ENCODE measurements at regions not wholly inside any gene's neighbourhood (a gene's known extent, or its start where the extent isn't known, plus 50 kb on each side); places are given as distances from the start of the nearest gene placed in this dataset.
A peak's percentile ranks its signal among the peaks of the same experiment; 100 is the strongest.

GRCh38 chr10:111435871-111436270 is 359.0 kb downstream of the ADRA2A start:
- no peak overlapping the region for H3K4me3 ChIP-seq
- H3K9me3 ChIP-seq = no peaks in the 10 kb centered on the region
- DNase-seq = no peak
- H3K27me3 ChIP-seq = no peaks in the 10 kb centered on the region
- H3K36me3 ChIP-seq = no peaks in the 10 kb centered on the region

- Histone ChIP-seq H3K9me3 (no peaks in the 10 kb centered on the region), H3K36me3 (no peaks in the 10 kb centered on the region), H3K4me3 (no peak overlapping the region), H3K27me3 (no peaks in the 10 kb centered on the region)
- no peak for DNase-seq
Measured at GRCh38 chr10:111439034-111439842, 362.4 kb downstream of the ADRA2A start.

- no peaks in the 10 kb centered on the region for H3K36me3 ChIP-seq
- H3K4me3 ChIP-seq = no peak overlapping the region
Measured at GRCh38 chr10:111440501-111440900, 363.7 kb downstream of the ADRA2A start.

GRCh38 chr10:111445667-111446066 is 368.8 kb downstream of the ADRA2A start:
- Histone ChIP-seq H3K4me3 (no peak overlapping the region), H3K9me3 (no peaks in the 10 kb centered on the region), H3K27me3 (no peaks in the 10 kb centered on the region), H3K36me3 (no peaks in the 10 kb centered on the region)
- no peak for DNase-seq

More at GRCh38 chr10:111440501-111440900, 363.7 kb downstream of the ADRA2A start:
- Histone ChIP-seq H3K27me3 (no peaks in the 10 kb centered on the region), H3K9me3 (no peaks in the 10 kb centered on the region)
- DNase-seq = no peak

- H3K9me3 ChIP-seq = no peaks in the 10 kb centered on the region
- no peak for DNase-seq
Measured at GRCh38 chr10:111446966-111447365, 370.1 kb downstream of the ADRA2A start.

GRCh38 chr10:111452153-111452552 is 375.3 kb downstream of the ADRA2A start:
- Histone ChIP-seq H3K36me3 (no peaks in the 10 kb centered on the region), H3K4me3 (no peak overlapping the region), H3K9me3 (no peaks in the 10 kb centered on the region), H3K27me3 (no peaks in the 10 kb centered on the region)
- DNase-seq = no peak

More at GRCh38 chr10:111446966-111447365, 370.1 kb downstream of the ADRA2A start:
- Histone ChIP-seq H3K27me3 (no peaks in the 10 kb centered on the region), H3K4me3 (no peak overlapping the region), H3K36me3 (no peaks in the 10 kb centered on the region)

- H3K4me3 ChIP-seq = no peak overlapping the region
- no peaks in the 10 kb centered on the region for H3K36me3 ChIP-seq
- no peaks in the 10 kb centered on the region for H3K9me3 ChIP-seq
- no peaks in the 10 kb centered on the region for H3K27me3 ChIP-seq
- no peak for DNase-seq
Measured at GRCh38 chr10:111455776-111456426, 379.1 kb downstream of the ADRA2A start.

- Histone ChIP-seq H3K4me3 (no peak overlapping the region), H3K36me3 (no peaks in the 10 kb centered on the region), H3K27me3 (no peaks in the 10 kb centered on the region), H3K9me3 (no peaks in the 10 kb centered on the region)
- no peak for DNase-seq
Measured at GRCh38 chr10:111458256-111458655, 381.4 kb downstream of the ADRA2A start.

- no peaks in the 10 kb centered on the region for H3K9me3 ChIP-seq
- DNase-seq = no peak
- H3K36me3 ChIP-seq = no peaks in the 10 kb centered on the region
- no peak overlapping the region for H3K4me3 ChIP-seq
- no peaks in the 10 kb centered on the region for H3K27me3 ChIP-seq
Measured at GRCh38 chr10:111459967-111460366, 383.1 kb downstream of the ADRA2A start.

- H3K9me3 ChIP-seq = no peaks in the 10 kb centered on the region
- no peak overlapping the region for H3K4me3 ChIP-seq
- no peak for DNase-seq
- H3K36me3 ChIP-seq = no peaks in the 10 kb centered on the region
- H3K27me3 ChIP-seq = no peaks in the 10 kb centered on the region
Measured at GRCh38 chr10:111472445-111472844, 395.6 kb downstream of the ADRA2A start.

GRCh38 chr10:111473361-111473760 is 396.5 kb downstream of the ADRA2A start:
- Histone ChIP-seq H3K36me3 (no peaks in the 10 kb centered on the region), H3K27me3 (no peaks in the 10 kb centered on the region), H3K4me3 (no peak overlapping the region), H3K9me3 (no peaks in the 10 kb centered on the region)
- no peak for DNase-seq

- Histone ChIP-seq H3K36me3 (no peaks in the 10 kb centered on the region), H3K4me3 (no peak overlapping the region), H3K9me3 (no peaks in the 10 kb centered on the region), H3K27me3 (no peaks in the 10 kb centered on the region)
- no peak for DNase-seq
Measured at GRCh38 chr10:111474786-111475185, 398.0 kb downstream of the ADRA2A start.

GRCh38 chr10:111475720-111476119 is 398.9 kb downstream of the ADRA2A start:
- DNase-seq = no peak
- Histone ChIP-seq H3K27me3 (no peaks in the 10 kb centered on the region), H3K9me3 (no peaks in the 10 kb centered on the region), H3K4me3 (no peak overlapping the region), H3K36me3 (no peaks in the 10 kb centered on the region)

GRCh38 chr10:111478651-111479050 is 401.8 kb downstream of the ADRA2A start:
- no peak for DNase-seq
- Histone ChIP-seq H3K4me3 (no peak overlapping the region), H3K9me3 (no peaks in the 10 kb centered on the region), H3K27me3 (no peaks in the 10 kb centered on the region), H3K36me3 (no peaks in the 10 kb centered on the region)

GRCh38 chr10:111479966-111480365 is 403.1 kb downstream of the ADRA2A start:
- no peak for DNase-seq

GRCh38 chr10:111481261-111481826 is 404.5 kb downstream of the ADRA2A start:
- H3K27me3 ChIP-seq = no peaks in the 10 kb centered on the region
- peak; percentile 44 for DNase-seq
- H3K4me3 ChIP-seq = no peak overlapping the region
- no peaks in the 10 kb centered on the region for H3K36me3 ChIP-seq
- H3K9me3 ChIP-seq = no peaks in the 10 kb centered on the region

More at GRCh38 chr10:111479966-111480365, 403.1 kb downstream of the ADRA2A start:
- H3K9me3 ChIP-seq = no peaks in the 10 kb centered on the region
- H3K36me3 ChIP-seq = no peaks in the 10 kb centered on the region
- H3K4me3 ChIP-seq = no peak overlapping the region
- H3K27me3 ChIP-seq = no peaks in the 10 kb centered on the region

- Histone ChIP-seq H3K27me3 (no peaks in the 10 kb centered on the region), H3K4me3 (no peak overlapping the region), H3K9me3 (no peaks in the 10 kb centered on the region), H3K36me3 (no peaks in the 10 kb centered on the region)
- no peak for DNase-seq
Measured at GRCh38 chr10:111481866-111482265, 405.0 kb downstream of the ADRA2A start.
